GM23338 (cell line): ENCODE measurements at regions not wholly inside any gene's neighbourhood (a gene's known extent, or its start where the extent isn't known, plus 50 kb on each side); places are given as distances from the start of the nearest gene placed in this dataset.

Experiments used
- ATAC-seq: fragments of 200-7000 bp; cut with Tn5 transposase; 3 replicates; pipeline ENCODE4 v1.9.1; 2020
- DNase-seq: peaks from one replicate; pipeline ENCODE4 v3.0.0-alpha.2; 2015; ENCODE audit warnings: low spot score
- H2AFZ ChIP-seq: fragments of 200-600 bp; sonication (generic); 2 replicates; pipeline ENCODE4 v1.8.0; 2016; ENCODE audit warnings: antibody characterized with exemption, mild to moderate bottlenecking, moderate library complexity
- H3F3A ChIP-seq: fragments of 200-600 bp; sonication (generic); replicated peaks from 2 replicates; pipeline ENCODE4 v1.8.0; 2017; ENCODE audit warnings: antibody characterized with exemption, mixed run types, low read depth
- H3K27ac ChIP-seq: fragments of 200-600 bp; sonication (generic); 2 replicates; pipeline ENCODE4 v1.6.1; 2016; ENCODE audit warnings: low read depth
- H3K27me3 ChIP-seq: fragments of 200-600 bp; sonication (generic); 2 replicates; pipeline ENCODE4 v1.8.0; 2016; ENCODE audit warnings: mild to moderate bottlenecking, mixed run types, moderate library complexity; ENCODE audit not compliant: insufficient read depth
- H3K36me3 ChIP-seq: fragments of 200-600 bp; sonication (generic); 2 replicates; pipeline ENCODE4 v1.8.0; 2016; ENCODE audit warnings: mild to moderate bottlenecking; ENCODE audit not compliant: insufficient read depth
- H3K4me1 ChIP-seq: fragments of 200-600 bp; sonication (generic); 2 replicates; pipeline ENCODE4 v1.8.0; 2016; ENCODE audit warnings: mild to moderate bottlenecking, moderate library complexity; ENCODE audit not compliant: insufficient read depth
- H3K4me2 ChIP-seq: fragments of 200-600 bp; sonication (generic); 2 replicates; pipeline ENCODE4 v1.7.1; 2017; ENCODE audit warnings: mixed run types
- H3K4me3 ChIP-seq: fragments of 200-600 bp; sonication (generic); 2 replicates; pipeline ENCODE4 v1.6.1; 2016; ENCODE audit warnings: mixed run types
- H3K79me2 ChIP-seq: fragments of 200-600 bp; sonication (generic); replicated peaks from 2 replicates; pipeline ENCODE4 v1.8.0; 2017; ENCODE audit warnings: mild to moderate bottlenecking; ENCODE audit not compliant: insufficient read depth
- H3K9me2 ChIP-seq: fragments of 200-600 bp; sonication (generic); 2 replicates; pipeline ENCODE4 v1.8.0; 2017; ENCODE audit not compliant: insufficient read depth
- H4K20me1 ChIP-seq: fragments of 200-600 bp; sonication (generic); replicated peaks from 2 replicates; pipeline ENCODE4 v1.8.0; 2017; ENCODE audit warnings: mild to moderate bottlenecking; ENCODE audit not compliant: insufficient read depth
- H3K27ac Mint-ChIP-seq: 2 replicates; pipeline ENCODE4 v1.8.0; 2020; ENCODE audit warnings: inconsistent platforms, mild to moderate bottlenecking, moderate library complexity, mixed read lengths
- H3K27me3 Mint-ChIP-seq: 3 replicates; pipeline ENCODE4 v1.8.0; 2022; ENCODE audit warnings: low read depth, mild to moderate bottlenecking, moderate library complexity, mixed read lengths, inconsistent platforms; ENCODE audit not compliant: insufficient read depth, poor library complexity
- H3K36me3 Mint-ChIP-seq: 3 replicates; pipeline ENCODE4 v1.8.0; 2021; ENCODE audit warnings: low read depth, mild to moderate bottlenecking, inconsistent platforms, moderate library complexity, mixed read lengths
- H3K4me1 Mint-ChIP-seq: 3 replicates; pipeline ENCODE4 v1.8.0; 2020; ENCODE audit warnings: mild to moderate bottlenecking, inconsistent platforms, mixed read lengths
- H3K4me3 Mint-ChIP-seq: 3 replicates; pipeline ENCODE4 v1.8.0; 2021; ENCODE audit warnings: moderate library complexity, mild to moderate bottlenecking, inconsistent platforms, mixed read lengths
- H3K9me3 Mint-ChIP-seq: 3 replicates; pipeline ENCODE4 v1.8.0; 2020; ENCODE audit warnings: moderate library complexity, mild to moderate bottlenecking, inconsistent platforms, mixed read lengths
- CREB1 ChIP-seq: fragments of 250-450 bp; sonication (Bioruptor Pico); IDR thresholded peaks from 2 replicates; pipeline ENCODE4 v1.5.0; 2020; ENCODE audit warnings: low read depth, mild to moderate bottlenecking, moderate library complexity
- CTCF ChIP-seq, 2 experiments: fragments of 200-600 bp in 1 of 2; sonication (generic) in 1 of 2; conservative IDR thresholded peaks; 2 replicates each; pipeline versions ENCODE4 v1.5.1 to v1.6.1; 2016 to 2017; ENCODE audit warnings: antibody characterized with exemption in 2 of 2, low read depth in 2 of 2, mild to moderate bottlenecking in 2 of 2, moderate library complexity in 1 of 2
- ETS1 ChIP-seq: IDR thresholded peaks from 2 replicates; pipeline ENCODE4 v1.6.1; 2016; ENCODE audit warnings: antibody characterized with exemption
- EZH2 ChIP-seq: fragments of 200-600 bp; sonication (generic); IDR thresholded peaks from one replicate; pipeline ENCODE4 v1.8.0; 2017; ENCODE audit warnings: antibody characterized with exemption, mild to moderate bottlenecking, low read depth; ENCODE audit not compliant: unreplicated experiment
- EZH2phosphoT487 ChIP-seq: fragments of 200-600 bp; sonication (generic); IDR thresholded peaks from one replicate; pipeline ENCODE4 v1.8.1; 2018; ENCODE audit warnings: antibody characterized with exemption; ENCODE audit not compliant: unreplicated experiment
- JUNB ChIP-seq: IDR thresholded peaks from one replicate; pipeline ENCODE4 v1.6.1; 2016; ENCODE audit warnings: antibody characterized with exemption; ENCODE audit not compliant: unreplicated experiment
- NANOG ChIP-seq: IDR thresholded peaks from 2 replicates; pipeline ENCODE4 v1.6.1; 2016; ENCODE audit warnings: antibody characterized with exemption, borderline replicate concordance
- POLR2AphosphoS5 ChIP-seq: IDR thresholded peaks from 2 replicates; pipeline ENCODE4 v1.6.1; 2016; ENCODE audit warnings: antibody characterized with exemption, low read depth
- REST ChIP-seq: IDR thresholded peaks from one replicate; pipeline ENCODE4 v1.6.1; 2018; ENCODE audit warnings: antibody characterized with exemption; ENCODE audit not compliant: unreplicated experiment
- ZNF331 ChIP-seq: fragments of 250-450 bp; sonication (Bioruptor Pico); IDR thresholded peaks from 2 replicates; pipeline ENCODE4 v1.5.0; 2020; ENCODE audit warnings: low read depth, mild to moderate bottlenecking, moderate library complexity

- no peak for TF ChIP-seq ETS1
- no peak for TF ChIP-seq NANOG
- no peak for TF ChIP-seq EZH2
- no peak for TF ChIP-seq ZNF331
- no peak for TF ChIP-seq EZH2phosphoT487
- no peak for TF ChIP-seq POLR2AphosphoS5
- no peak for TF ChIP-seq CTCF (conservative IDR thresholded peaks at IDR 0.05; ENCODE audit: low read depth in 2 of 2)
- no peak for TF ChIP-seq CREB1
- no peak for TF ChIP-seq JUNB
- TF ChIP-seq REST: no peak
These were observed 88.7 kb upstream of the DHRS4 start (continued) for GRCh38 chr14:23864861-23865260.

- no peaks in the 10 kb centered on the region for H3K36me3 ChIP-seq
- Mint-ChIP-seq H3K27me3 (peaks cover 6% of the 10 kb centered on the region), H3K9me3 (no peaks in the 10 kb centered on the region; the same call in 2 of the 3 replicates), H3K27ac (no peak overlapping the region), H3K4me3 (no peak overlapping the region), H3K4me1 (peaks cover 13% of the 10 kb centered on the region), H3K36me3 (no peaks in the 10 kb centered on the region)
- H3K79me2 ChIP-seq: no peaks in the 10 kb centered on the region
- no peaks in the 10 kb centered on the region for H4K20me1 ChIP-seq
- H3K27ac ChIP-seq: no peak overlapping the region
- H3K4me3 ChIP-seq: no peak overlapping the region
- no peaks in the 10 kb centered on the region for H3F3A ChIP-seq
- peaks cover 17% of the 10 kb centered on the region; the same call in 1 of the 2 replicates for H3K9me2 ChIP-seq
- no peak overlapping the region for H2AFZ ChIP-seq
- no peak for ATAC-seq
- no peak for DNase-seq
- H3K27me3 ChIP-seq: no peaks in the 10 kb centered on the region
- H3K4me1 ChIP-seq: no peaks in the 10 kb centered on the region
- TF ChIP-seq ETS1 (no peak), EZH2phosphoT487 (no peak), CTCF (conservative IDR thresholded peaks at IDR 0.05; ENCODE audit: low read depth in 2 of 2) (no peak), POLR2AphosphoS5 (no peak), CREB1 (no peak), ZNF331 (no peak)
- H3K4me2 ChIP-seq: no peak overlapping the region
These were observed 88.1 kb upstream of the DHRS4 start for GRCh38 chr14:23865502-23865901.
